ENCODE measurements at regions not wholly inside any gene's neighbourhood (a gene's known extent, or its start where the extent isn't known, plus 50 kb on each side); places are given as distances from the start of the nearest gene placed in this dataset.
"Not testable (repeated sequence)": the region's sequence is repeated elsewhere in the genome, so short reads cannot be mapped to it uniquely, and the experiment has no call there.

GRCh38 chr7:106562711-106563366 is 98.1 kb downstream of the CCDC71L start:
- no peak for DNase-seq (ENCODE audit: low read depth, low spot score)

GRCh38 chr7:106561666-106562411 is 99.1 kb downstream of the CCDC71L start:
- no peak for DNase-seq (ENCODE audit: low read depth, low spot score)

- no peak for DNase-seq (ENCODE audit: low read depth, low spot score)
These were observed 99.8 kb downstream of the CCDC71L start for GRCh38 chr7:106561151-106561550.

GRCh38 chr7:106560482-106560881 is 100.5 kb downstream of the CCDC71L start:
- DNase-seq (ENCODE audit: low read depth, low spot score) = no peak

GRCh38 chr7:106556244-106556643 is 104.7 kb downstream of the CCDC71L start:
- DNase-seq (ENCODE audit: low read depth, low spot score) = not testable (repeated sequence)

GRCh38 chr7:106554623-106555022 is 106.3 kb downstream of the CCDC71L start:
- not testable (repeated sequence) for DNase-seq (ENCODE audit: low read depth, low spot score)

GRCh38 chr7:106553446-106553836 is 107.5 kb downstream of the CCDC71L start:
- no peak for DNase-seq (ENCODE audit: low read depth, low spot score)

GRCh38 chr7:106552645-106553445 is 108.1 kb downstream of the CCDC71L start:
- DNase-seq (ENCODE audit: low read depth, low spot score) = no peak

- no peak for DNase-seq (ENCODE audit: low read depth, low spot score)
These were observed 109.0 kb downstream of the CCDC71L start for GRCh38 chr7:106551936-106552335.

GRCh38 chr7:106548491-106548890 is 112.5 kb downstream of the CCDC71L start:
- DNase-seq (ENCODE audit: low read depth, low spot score) = no peak

GRCh38 chr7:106545275-106545674 is 115.7 kb downstream of the CCDC71L start:
- DNase-seq (ENCODE audit: low read depth, low spot score) = no peak

GRCh38 chr7:106543221-106543757 is 117.7 kb downstream of the CCDC71L start:
- DNase-seq (ENCODE audit: low read depth, low spot score) = no peak

GRCh38 chr7:106542550-106543220 is 118.3 kb downstream of the CCDC71L start:
- DNase-seq (ENCODE audit: low read depth, low spot score) = peak; percentile 75

- no peak for DNase-seq (ENCODE audit: low read depth, low spot score)
These were observed 122.3 kb downstream of the CCDC71L start for GRCh38 chr7:106538638-106539037.

GRCh38 chr7:106537119-106537518 is 123.8 kb downstream of the CCDC71L start:
- DNase-seq (ENCODE audit: low read depth, low spot score) = no peak

GRCh38 chr7:106536079-106536478 is 124.9 kb downstream of the CCDC71L start:
- DNase-seq (ENCODE audit: low read depth, low spot score) = no peak

- no peak for DNase-seq (ENCODE audit: low read depth, low spot score)
These were observed 125.6 kb downstream of the CCDC71L start for GRCh38 chr7:106535234-106535932.

- no peak for DNase-seq (ENCODE audit: low read depth, low spot score)
These were observed 126.6 kb downstream of the CCDC71L start for GRCh38 chr7:106534271-106534846.

GRCh38 chr7:106530183-106530582 is 130.8 kb downstream of the CCDC71L start:
- DNase-seq (ENCODE audit: low read depth, low spot score) = not testable (repeated sequence)

GRCh38 chr7:106526617-106527016 is 134.3 kb downstream of the CCDC71L start:
- not testable (repeated sequence) for DNase-seq (ENCODE audit: low read depth, low spot score)

GRCh38 chr7:106524690-106525059 is 136.3 kb downstream of the CCDC71L start:
- DNase-seq (ENCODE audit: low read depth, low spot score) = no peak
